ENCODE measurements at regions not wholly inside any gene's neighbourhood (a gene's known extent, or its start where the extent isn't known, plus 50 kb on each side); places are given as distances from the start of the nearest gene placed in this dataset.

DNA sequence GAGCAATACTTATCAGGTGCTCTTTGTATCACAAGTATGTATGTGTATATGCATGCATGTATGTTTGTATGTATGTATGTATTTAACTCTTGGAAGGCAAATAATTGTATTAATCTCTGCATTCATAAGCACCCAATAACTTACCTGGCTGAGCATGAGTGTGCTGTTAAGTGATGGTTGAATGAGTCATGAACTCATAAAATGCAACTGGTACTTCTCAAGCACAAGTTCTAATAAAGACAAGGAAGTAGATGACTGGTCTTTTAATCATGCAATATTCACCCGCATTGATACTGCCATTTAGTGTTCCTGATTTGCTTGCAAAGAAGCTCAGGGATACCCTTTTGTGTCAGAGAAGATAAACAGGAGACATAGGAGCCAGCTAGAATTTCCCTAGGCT, 204.9 kb upstream of the TRPM3 start:
- no peak overlapping the region for H4K91ac ChIP-seq (replicated peaks; ENCODE audit: insufficient read length, low read length)
- no peaks in the 10 kb centered on the region for H3K27me3 ChIP-seq (replicated peaks in 1 of 4; ENCODE audit: control insufficient read depth in 3 of 4, extremely low read depth in 1 of 4, insufficient read depth in 3 of 4, low read length in 3 of 4)
- FAIRE-seq (no peak), DNase-seq (ENCODE audit: low read depth in 1 of 2, low spot score in 2 of 2) (no peak)
- H3K79me1 ChIP-seq (ENCODE audit: low read depth, low read length), result no peaks in the 10 kb centered on the region
- H3K27ac ChIP-seq (ENCODE audit: low read depth, low read length), result no peak overlapping the region
- H2BK15ac ChIP-seq (ENCODE audit: low read length), result no peak overlapping the region
- no peak overlapping the region for H4K8ac ChIP-seq (ENCODE audit: extremely low read depth, insufficient read depth, low read length)
- no peaks in the 10 kb centered on the region for H3K4me1 ChIP-seq (replicated peaks in 1 of 4; ENCODE audit: control insufficient read depth in 3 of 4, insufficient read depth in 4 of 4, low read length in 3 of 4)
- no peaks in the 10 kb centered on the region for H3K79me2 ChIP-seq (ENCODE audit: control insufficient read depth in 1 of 2, insufficient read depth in 2 of 2, low read length in 2 of 2)
- H2BK12ac ChIP-seq (ENCODE audit: low read depth, low read length), result no peak overlapping the region
- no peak overlapping the region for H2BK120ac ChIP-seq (replicated peaks; ENCODE audit: low read depth, low read length)
- no peak overlapping the region for H3K23ac ChIP-seq (ENCODE audit: insufficient read length)
- H3K4me2 ChIP-seq (ENCODE audit: insufficient read depth in 1 of 2, low read depth in 2 of 2, low read length in 2 of 2), result no peak overlapping the region
- H2BK20ac ChIP-seq (ENCODE audit: low read length), result no peak overlapping the region
- no peak overlapping the region for H3K18ac ChIP-seq (ENCODE audit: extremely low read depth, low read length)
- no peak overlapping the region for H2BK5ac ChIP-seq (ENCODE audit: low read depth, low read length)
- 88% methylated on average over 1 of the region's 1 CpG; no CpG with 5 or more reads in 1 of the 2 experiments for WGBS, 2 experiments (ENCODE audit: extremely low coverage in 1 of 2, insufficient coverage in 1 of 2, insufficient read length in 1 of 2, insufficient replicate concordance in 2 of 2, low coverage in 1 of 2, low lambda C conversion rate in 2 of 2, missing lambda C conversion rate in 1 of 2)
- no peaks in the 10 kb centered on the region for H4K20me1 ChIP-seq (replicated peaks in 1 of 2; ENCODE audit: control insufficient read depth in 1 of 2, insufficient read depth in 2 of 2, low read length in 2 of 2)
- no peak overlapping the region for H2AFZ ChIP-seq (ENCODE audit: low read length)
- no peak overlapping the region for H4K5ac ChIP-seq (ENCODE audit: insufficient read length, low read depth, low read length)
- no peak overlapping the region for H3K56ac ChIP-seq (replicated peaks; ENCODE audit: insufficient read length, low read depth, low read length)
- no peak overlapping the region for H2AK5ac ChIP-seq (ENCODE audit: low read depth, low read length)
- no peaks in the 10 kb centered on the region for H3K9me3 ChIP-seq (ENCODE audit: insufficient read depth in 2 of 2, low read depth in 1 of 2, low read length in 1 of 2)
- H3K36me3 ChIP-seq (ENCODE audit: control insufficient read depth in 2 of 4, insufficient read depth in 4 of 4, low read length in 3 of 4), result no peaks in the 10 kb centered on the region
- H3K9ac ChIP-seq (replicated peaks in 1 of 4; ENCODE audit: extremely low read depth in 1 of 4, low read depth in 3 of 4, low read length in 3 of 4), result no peak overlapping the region
- no peak overlapping the region for H3K4me3 ChIP-seq (ENCODE audit: extremely low read depth in 1 of 4, insufficient read depth in 2 of 4, low read depth in 3 of 4, low read length in 4 of 4)
- CTCF ChIA-PET (ENCODE audit: partially characterized antibody), result no interaction called here
- POLR2A ChIA-PET (ENCODE audit: partially characterized antibody), result interaction anchor here (0.5 kb wide), 1 partner anchor 31 kb away, joined by 3 read pairs; no protein-coding TSS in a partner anchor
- H3K23me2 ChIP-seq (ENCODE audit: low read depth, low read length), result no peaks in the 10 kb centered on the region
- H3K14ac ChIP-seq (ENCODE audit: insufficient read length), result no peak overlapping the region
- no peak overlapping the region for H3K4ac ChIP-seq (replicated peaks; ENCODE audit: insufficient read length, low read depth, low read length)
- no peak for TF ChIP-seq ASH2L (IDR thresholded peaks at IDR 0.05; ENCODE audit: low read length)
- no peak for TF ChIP-seq CHD2 (IDR thresholded peaks at IDR 0.05; ENCODE audit: low read length)
- no peak for TF ChIP-seq CTCF (IDR thresholded peaks at IDR 0.05; ENCODE audit: control extremely low read depth in 1 of 3, insufficient read depth in 1 of 3, low read depth in 1 of 3, low read length in 3 of 3)
- no peak for TF ChIP-seq MAFK (IDR thresholded peaks at IDR 0.05; ENCODE audit: low read depth, low read length)
- no peak for TF ChIP-seq JUND (IDR thresholded peaks at IDR 0.05; ENCODE audit: low read length)
- no peak for TF ChIP-seq SRF (IDR thresholded peaks at IDR 0.05; ENCODE audit: low read depth, low read length)
- no peak for TF ChIP-seq NRF1 (IDR thresholded peaks at IDR 0.05; ENCODE audit: low read depth, low read length)
- TF ChIP-seq CBX8 (IDR thresholded peaks at IDR 0.05; ENCODE audit: borderline replicate concordance, low read depth, low read length), result no peak
- TF ChIP-seq PHF8 (conservative IDR thresholded peaks at IDR 0.05; ENCODE audit: low read depth, low read length), result no peak
- no peak for TF ChIP-seq EP300 (IDR thresholded peaks at IDR 0.05; ENCODE audit: borderline replicate concordance in 1 of 2, low read depth in 2 of 2, low read length in 2 of 2)
